ENCODE measurements at regions not wholly inside any gene's neighbourhood (a gene's known extent, or its start where the extent isn't known, plus 50 kb on each side); places are given as distances from the start of the nearest gene placed in this dataset.

DNA sequence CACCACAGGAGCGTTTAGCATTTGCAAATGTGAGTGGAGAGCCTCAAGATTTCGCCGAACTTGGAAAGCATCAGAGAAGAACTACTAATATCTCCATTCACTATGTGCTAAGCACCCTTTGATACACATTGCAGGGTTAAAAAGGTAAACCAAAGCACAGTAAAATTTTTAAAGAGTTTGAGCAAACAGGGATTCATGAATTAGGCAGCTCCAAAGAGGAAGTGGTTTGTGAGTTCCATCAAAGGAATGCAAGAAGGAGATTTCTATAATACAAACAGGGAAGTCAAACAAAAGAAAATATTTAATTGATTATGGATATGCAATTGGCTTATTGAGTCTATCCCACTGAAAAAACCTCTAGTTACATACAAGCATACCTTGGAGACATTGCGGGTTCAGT lies 81.1 kb upstream of the TMEM72 start:
- DNase-seq (ENCODE audit: low read depth in 2 of 2), result peak; percentile 29 to 71
- no peak for TF ChIP-seq CTCF (IDR thresholded peaks at IDR 0.05; ENCODE audit: low read depth, low read length)
- no peak overlapping the region for H3K4me3 ChIP-seq (replicated peaks in 1 of 2; ENCODE audit: low read depth in 2 of 2, low read length in 2 of 2)

DNA sequence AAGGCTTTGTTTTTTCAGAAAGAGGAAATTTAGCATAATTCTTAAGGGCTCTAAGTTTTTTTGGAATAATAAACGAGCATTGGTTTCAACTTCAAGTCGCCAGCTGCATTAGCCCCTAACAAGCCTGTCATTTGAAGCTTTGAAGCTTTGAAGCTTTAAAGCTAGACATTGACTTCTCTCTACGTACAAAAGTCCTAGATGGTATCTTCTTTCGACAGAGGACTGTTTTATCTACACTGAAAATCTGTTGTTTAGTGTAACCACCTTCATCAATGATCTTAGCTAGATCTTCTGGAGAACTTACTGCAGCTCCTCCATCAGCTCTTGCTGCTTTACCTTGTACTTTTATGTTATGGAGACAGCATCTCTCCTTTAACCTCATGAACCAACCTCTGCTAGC lies 79.6 kb upstream of the TMEM72 start:
- no peak overlapping the region for H3K4me3 ChIP-seq (replicated peaks in 1 of 2; ENCODE audit: low read depth in 2 of 2, low read length in 2 of 2)
- DNase-seq (ENCODE audit: low read depth in 2 of 2), result no peak
- no peak for TF ChIP-seq CTCF (IDR thresholded peaks at IDR 0.05; ENCODE audit: low read depth, low read length)

- H3K4me3 ChIP-seq (replicated peaks in 1 of 2; ENCODE audit: low read depth in 2 of 2, low read length in 2 of 2), result no peak overlapping the region
- no peak for DNase-seq (ENCODE audit: low read depth in 2 of 2)
- no peak for TF ChIP-seq CTCF (IDR thresholded peaks at IDR 0.05; ENCODE audit: low read depth, low read length)
These were observed 78.3 kb upstream of the TMEM72 start for GRCh38 chr10:44832595-44833390.

- TF ChIP-seq CTCF (IDR thresholded peaks at IDR 0.05; ENCODE audit: low read depth, low read length), result no peak
- no peak for DNase-seq (ENCODE audit: low read depth in 2 of 2)
- no peak overlapping the region for H3K4me3 ChIP-seq (replicated peaks in 1 of 2; ENCODE audit: low read depth in 2 of 2, low read length in 2 of 2)
These were observed 77.0 kb upstream of the TMEM72 start for GRCh38 chr10:44834131-44834530.

DNA sequence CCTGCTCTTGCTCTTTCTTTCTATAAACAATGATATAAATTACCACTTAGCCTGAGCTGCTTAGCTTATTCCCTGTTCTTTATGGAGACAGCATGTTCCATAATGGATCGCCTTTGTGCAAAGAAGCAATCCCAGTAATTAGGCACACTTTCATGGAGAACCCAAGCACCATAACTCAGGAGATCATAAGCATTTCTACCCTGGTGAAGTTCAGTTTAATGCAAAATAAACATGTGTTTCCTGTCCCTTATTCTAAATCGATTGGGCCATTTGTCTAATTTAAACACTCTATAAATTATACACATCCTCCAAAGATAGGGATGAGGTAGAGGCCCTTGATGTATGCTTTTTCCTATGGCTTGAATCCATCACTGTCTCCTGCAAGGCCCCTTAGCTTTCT lies 75.8 kb upstream of the TMEM72 start:
- H3K4me3 ChIP-seq (replicated peaks in 1 of 2; ENCODE audit: low read depth in 2 of 2, low read length in 2 of 2), result no peak overlapping the region
- DNase-seq (ENCODE audit: low read depth in 2 of 2), result no peak

GRCh38 chr10:44843484-44843883 lies 67.7 kb upstream of the TMEM72 start:
- no peak for TF ChIP-seq CTCF (IDR thresholded peaks at IDR 0.05; ENCODE audit: low read depth, low read length)
- H3K4me3 ChIP-seq (replicated peaks in 1 of 2; ENCODE audit: low read depth in 2 of 2, low read length in 2 of 2), result no peak overlapping the region
- no peak for DNase-seq (ENCODE audit: low read depth in 2 of 2)

More for the DNA sequence above, 75.8 kb upstream of the TMEM72 start:
- no peak for TF ChIP-seq CTCF (IDR thresholded peaks at IDR 0.05; ENCODE audit: low read depth, low read length)
